PC-3 (cell line): ENCODE measurements at regions not wholly inside any gene's neighbourhood (a gene's known extent, or its start where the extent isn't known, plus 50 kb on each side); places are given as distances from the start of the nearest gene placed in this dataset.
"Not testable (repeated sequence)": the region's sequence is repeated elsewhere in the genome, so short reads cannot be mapped to it uniquely, and the experiment has no call there.

Experiments used
- ATAC-seq: fragments of 200-7000 bp; cut with Tn5 transposase; 2 replicates; pipeline ENCODE4 v1.9.1; 2020; ENCODE audit warnings: mild to moderate bottlenecking, moderate library complexity
- BruUV-seq: library from RNA; stranded (reverse); fragments of 400-500 nt; replicated peaks from 2 replicates; lab custom pipeline; 2021; lab: Mats Ljungman, UMichigan
- CTCF ChIA-PET: fragments of 300-600 bp; sonication (Branson Sonifier 250); formaldehyde crosslinking; loops from one replicate; lab custom pipeline; 2022; ENCODE audit warnings: antibody characterized with exemption; lab: Charles Lee
- POLR2A ChIA-PET: fragments of 300-600 bp; sonication (Branson Sonifier 250); formaldehyde crosslinking; loops from one replicate; lab custom pipeline; 2022; ENCODE audit warnings: antibody characterized with exemption; ENCODE audit not compliant: unreplicated experiment; lab: Charles Lee
- DNase-seq: peaks from one replicate; pipeline ENCODE4 v3.0.0-alpha.2; 2015
- H2AFZ ChIP-seq: fragments of 300-600 bp; sonication (generic); 2 replicates; pipeline ENCODE4 v1.6.0; 2016; ENCODE audit warnings: antibody characterized with exemption, low read length
- H3F3A ChIP-seq: fragments of 300-600 bp; sonication (generic); one replicate; pipeline ENCODE4 v1.6.0; 2017; ENCODE audit warnings: antibody characterized with exemption, low read length, control low read depth, mild to moderate bottlenecking; ENCODE audit not compliant: unreplicated experiment
- H3K27ac ChIP-seq: fragments of 300-600 bp; sonication (generic); 2 replicates; pipeline ENCODE4 v1.5.1; 2016; ENCODE audit warnings: mild to moderate bottlenecking, low read length
- H3K27me3 ChIP-seq: fragments of 300-600 bp; sonication (generic); 2 replicates; pipeline ENCODE4 v1.6.1; 2016; ENCODE audit warnings: low read length, mixed read lengths
- H3K36me3 ChIP-seq: fragments of 300-600 bp; sonication (generic); 2 replicates; pipeline ENCODE4 v1.6.1; 2016; ENCODE audit warnings: low read depth, mixed run types, low read length, mixed read lengths
- H3K4me1 ChIP-seq: fragments of 300-600 bp; sonication (generic); 2 replicates; pipeline ENCODE4 v1.5.1; 2016; ENCODE audit warnings: low read length; ENCODE audit not compliant: insufficient read depth
- H3K4me2 ChIP-seq: fragments of 300-600 bp; sonication (generic); 2 replicates; pipeline ENCODE4 v1.6.0; 2016; ENCODE audit warnings: low read length
- H3K4me3 ChIP-seq: fragments of 300-600 bp; sonication (generic); 2 replicates; pipeline ENCODE4 v1.5.1; 2016; ENCODE audit warnings: mild to moderate bottlenecking, low read length, mixed read lengths
- H3K79me2 ChIP-seq: fragments of 300-600 bp; sonication (generic); 2 replicates; pipeline ENCODE4 v1.6.1; 2017; ENCODE audit warnings: low read length, mixed read lengths
- H3K9ac ChIP-seq: fragments of 300-600 bp; sonication (generic); 2 replicates; pipeline ENCODE4 v1.6.0; 2016; ENCODE audit warnings: mild to moderate bottlenecking, low read length
- H3K9me2 ChIP-seq: fragments of 300-600 bp; sonication (generic); replicated peaks from 2 replicates; pipeline ENCODE4 v1.6.1; 2016; ENCODE audit warnings: mixed run types, low read length, mixed read lengths
- H3K9me3 ChIP-seq: fragments of 300-600 bp; sonication (generic); 2 replicates; pipeline ENCODE4 v1.6.1; 2016; ENCODE audit warnings: low read length, mixed read lengths
- H4K20me1 ChIP-seq: fragments of 300-600 bp; sonication (generic); 2 replicates; pipeline ENCODE4 v1.6.1; 2016; ENCODE audit warnings: low read length, mixed read lengths
- EZH2 ChIP-seq: fragments of 300-600 bp; sonication (generic); IDR thresholded peaks from one replicate; pipeline ENCODE4 v1.6.1; 2017; ENCODE audit warnings: antibody characterized with exemption, mild to moderate bottlenecking, low read length; ENCODE audit not compliant: unreplicated experiment
- EZH2phosphoT487 ChIP-seq: fragments of 300-600 bp; sonication (generic); IDR thresholded peaks from 2 replicates; pipeline ENCODE4 v1.6.1; 2018; ENCODE audit warnings: mild to moderate bottlenecking, antibody characterized with exemption, low read length, borderline replicate concordance
- intact Hi-C: fragments of 100-400 bp; cut with micrococcal nuclease; formaldehyde crosslinking; loops from 2 replicates; pipeline ENCODE4 v1.9.0; 2023
- TF ChIP-seq, protein P1 (sequence below): fragments of 300-600 bp; sonication (generic); conservative IDR thresholded peaks from 2 replicates; pipeline ENCODE4 v1.5.1; 2017; ENCODE audit warnings: antibody characterized with exemption, low read depth, mild to moderate bottlenecking, low read length

GRCh38 chr5:71925608-71926091, 181.6 kb upstream of the MAP1B start:
- H3K36me3 ChIP-seq, result no peaks in the 10 kb centered on the region
- no peak for DNase-seq

GRCh38 chr5:71929003-71929402, 178.3 kb upstream of the MAP1B start:
- no peak overlapping the region for H3K9ac ChIP-seq
- no peaks in the 10 kb centered on the region for H4K20me1 ChIP-seq
- TF ChIP-seq, protein P1, sequence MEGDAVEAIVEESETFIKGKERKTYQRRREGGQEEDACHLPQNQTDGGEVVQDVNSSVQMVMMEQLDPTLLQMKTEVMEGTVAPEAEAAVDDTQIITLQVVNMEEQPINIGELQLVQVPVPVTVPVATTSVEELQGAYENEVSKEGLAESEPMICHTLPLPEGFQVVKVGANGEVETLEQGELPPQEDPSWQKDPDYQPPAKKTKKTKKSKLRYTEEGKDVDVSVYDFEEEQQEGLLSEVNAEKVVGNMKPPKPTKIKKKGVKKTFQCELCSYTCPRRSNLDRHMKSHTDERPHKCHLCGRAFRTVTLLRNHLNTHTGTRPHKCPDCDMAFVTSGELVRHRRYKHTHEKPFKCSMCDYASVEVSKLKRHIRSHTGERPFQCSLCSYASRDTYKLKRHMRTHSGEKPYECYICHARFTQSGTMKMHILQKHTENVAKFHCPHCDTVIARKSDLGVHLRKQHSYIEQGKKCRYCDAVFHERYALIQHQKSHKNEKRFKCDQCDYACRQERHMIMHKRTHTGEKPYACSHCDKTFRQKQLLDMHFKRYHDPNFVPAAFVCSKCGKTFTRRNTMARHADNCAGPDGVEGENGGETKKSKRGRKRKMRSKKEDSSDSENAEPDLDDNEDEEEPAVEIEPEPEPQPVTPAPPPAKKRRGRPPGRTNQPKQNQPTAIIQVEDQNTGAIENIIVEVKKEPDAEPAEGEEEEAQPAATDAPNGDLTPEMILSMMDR, result no peak
- no peak for TF ChIP-seq EZH2phosphoT487
- no peak for TF ChIP-seq EZH2
- H3F3A ChIP-seq, result no peaks in the 10 kb centered on the region
- H2AFZ ChIP-seq, result no peak overlapping the region
- H3K9me2 ChIP-seq, result no peaks in the 10 kb centered on the region
- intact Hi-C loops, result loop anchor here (10.0 kb wide), 1 partner anchor 94 kb away; no protein-coding TSS in a partner anchor
- DNase-seq (no peak), ATAC-seq (no peak)
- H3K4me1 ChIP-seq, result peaks cover 39% of the 10 kb centered on the region
- no peaks in the 10 kb centered on the region for H3K36me3 ChIP-seq
- POLR2A ChIA-PET, result no interaction called here
- H3K4me3 ChIP-seq, result no peak overlapping the region
- no peaks in the 10 kb centered on the region for H3K79me2 ChIP-seq
- H3K4me2 ChIP-seq, result no peak overlapping the region
- H3K9me3 ChIP-seq, result no peaks in the 10 kb centered on the region
- no TSS peak for BruUV-seq
- H3K27me3 ChIP-seq, result no peaks in the 10 kb centered on the region
- no peak overlapping the region for H3K27ac ChIP-seq
- CTCF ChIA-PET, result no interaction called here

More at GRCh38 chr5:71925608-71926091, 181.6 kb upstream of the MAP1B start:
- no peak; the same call in 1 of the 2 replicates for ATAC-seq
- Histone ChIP-seq H3K4me3 (no peak overlapping the region), H3K9me2 (no peaks in the 10 kb centered on the region), H3K27me3 (no peaks in the 10 kb centered on the region), H3K79me2 (no peaks in the 10 kb centered on the region), H4K20me1 (no peaks in the 10 kb centered on the region), H3K27ac (peak overlapping the region; percentile 25; the same call in 1 of the 2 replicates), H2AFZ (peak overlapping the region; percentile 63), H3K9me3 (no peaks in the 10 kb centered on the region), H3F3A (no peaks in the 10 kb centered on the region), H3K9ac (no peak overlapping the region), H3K4me2 (no peak overlapping the region), H3K4me1 (peaks cover 22% of the 10 kb centered on the region)
- CTCF ChIA-PET, result no interaction called here
- TF ChIP-seq EZH2phosphoT487 (no peak), EZH2 (no peak)
- TF ChIP-seq, protein P1, result no peak
- BruUV-seq, result no TSS peak
- intact Hi-C loops, result loop anchor here (10.0 kb wide), 1 partner anchor 91 kb away; no protein-coding TSS in a partner anchor
- POLR2A ChIA-PET, result interaction anchor here (0.7 kb wide), 1 partner anchor 323 kb away, joined by 3 read pairs; no protein-coding TSS in a partner anchor

DNA sequence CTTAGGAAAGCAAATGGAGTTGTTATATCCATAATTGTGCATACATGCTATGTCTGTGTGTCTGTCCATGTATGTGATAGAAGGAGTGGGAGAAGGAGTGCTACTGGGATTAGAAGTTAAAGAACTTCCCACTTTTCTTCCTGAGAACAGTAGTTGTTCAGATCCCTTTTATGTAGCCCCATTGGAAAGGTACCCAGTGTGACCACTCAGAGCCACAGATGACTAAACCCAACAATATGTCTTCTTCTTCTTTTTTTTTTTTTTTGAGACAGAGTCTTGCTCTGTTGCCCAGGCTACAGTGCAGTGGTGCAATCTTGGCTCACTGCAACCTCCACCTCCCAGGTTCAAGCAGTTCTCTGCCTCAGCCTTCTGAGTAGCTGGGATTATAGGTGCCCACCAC, 176.7 kb upstream of the MAP1B start:
- POLR2A ChIA-PET, ATAC-seq, H2AFZ ChIP-seq, H3K9me3 ChIP-seq, H3K27ac ChIP-seq, H3K9me2 ChIP-seq, H3F3A ChIP-seq, H3K79me2 ChIP-seq, CTCF ChIA-PET, H3K4me3 ChIP-seq, BruUV-seq, H4K20me1 ChIP-seq, H3K4me2 ChIP-seq, H3K27me3 ChIP-seq, DNase-seq, H3K9ac ChIP-seq, H3K36me3 ChIP-seq: not testable (repeated sequence)
- peaks cover 25% of the 10 kb centered on the region for H3K4me1 ChIP-seq
- intact Hi-C loops, result loop anchor here (10.0 kb wide), 2 partner anchors 174 to 204 kb away; partner anchors contain the start of gene MAP1B
